GM18508 (cell line): ENCODE measurements at regions not wholly inside any gene's neighbourhood (a gene's known extent, or its start where the extent isn't known, plus 50 kb on each side); places are given as distances from the start of the nearest gene placed in this dataset.
"Not testable (repeated sequence)": the region's sequence is repeated elsewhere in the genome, so short reads cannot be mapped to it uniquely, and the experiment has no call there.

ENCODE experiments used
- ATAC-seq: cut with Tn5 transposase; IDR thresholded peaks from one replicate; pipeline ENCODE4 v1.9.1; 2021; ENCODE audit warnings: moderate number of reproducible peaks; ENCODE audit not compliant: insufficient read depth, unreplicated experiment

DNA sequence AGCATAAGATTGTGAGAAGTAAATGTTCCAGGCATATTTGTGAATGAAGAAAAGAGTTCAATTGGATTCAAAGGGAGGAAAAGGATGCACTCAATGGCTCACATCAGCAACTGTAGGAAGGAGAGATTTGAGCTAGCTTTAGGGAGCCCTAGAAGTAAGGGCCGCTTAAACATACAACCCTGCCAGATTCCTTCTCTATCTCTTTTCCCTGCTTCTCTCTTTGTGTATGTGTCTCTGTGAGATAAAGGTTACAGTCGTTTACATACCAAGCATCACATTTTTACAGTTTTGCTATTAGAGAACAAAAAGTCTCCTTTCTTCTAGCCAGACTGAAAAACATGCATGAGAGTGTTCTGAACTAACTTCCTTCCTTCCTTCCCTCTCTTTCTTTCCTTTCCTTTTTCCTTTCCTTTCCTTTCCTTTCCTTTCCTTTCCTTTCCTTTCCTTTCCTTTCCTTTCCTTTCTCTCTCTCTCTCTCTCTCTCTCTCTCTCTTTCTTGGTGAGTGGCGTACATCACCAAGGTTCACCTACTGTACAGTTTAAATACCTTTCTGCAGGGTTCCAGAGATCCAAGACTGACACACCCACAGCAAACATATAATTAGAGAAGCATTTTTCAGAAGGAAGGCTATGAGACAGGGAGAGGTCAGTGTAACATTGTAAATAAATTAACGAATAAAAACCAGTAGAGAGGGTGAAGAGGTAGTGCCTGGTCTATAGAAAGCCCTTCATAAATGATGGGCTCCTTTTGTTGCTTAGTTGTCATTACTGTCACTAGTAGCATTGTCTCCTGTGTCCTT lies 240.4 kb downstream of the ARL4A start:
- ATAC-seq: no peak

GRCh38 chr7:12929476-12930140 lies 242.2 kb downstream of the ARL4A start:
- peak; percentile 51 for ATAC-seq

DNA sequence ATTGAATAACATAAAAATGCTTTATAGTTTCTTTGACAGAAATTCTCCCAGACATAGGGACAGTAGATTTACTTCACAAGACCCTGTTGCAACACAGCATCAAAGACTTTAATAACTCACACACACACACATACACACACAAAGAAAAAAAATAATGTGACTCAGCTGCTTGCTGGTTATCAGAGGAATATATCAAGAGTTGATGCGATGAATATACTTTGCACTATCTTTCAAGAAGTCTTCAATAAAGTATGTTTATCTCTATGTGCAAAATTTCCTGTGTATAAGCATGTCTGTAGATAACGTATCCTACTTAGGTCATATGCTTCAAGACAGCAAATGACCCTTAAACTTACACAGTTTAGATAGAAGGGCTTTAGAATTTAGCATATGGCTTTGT lies 243.1 kb downstream of the ARL4A start:
- no peak for ATAC-seq

GRCh38 chr7:12931465-12931864 lies 244.0 kb downstream of the ARL4A start:
- not testable (repeated sequence) for ATAC-seq

- ATAC-seq: no peak
Measured at GRCh38 chr7:12939694-12940093, 252.3 kb downstream of the ARL4A start.

DNA sequence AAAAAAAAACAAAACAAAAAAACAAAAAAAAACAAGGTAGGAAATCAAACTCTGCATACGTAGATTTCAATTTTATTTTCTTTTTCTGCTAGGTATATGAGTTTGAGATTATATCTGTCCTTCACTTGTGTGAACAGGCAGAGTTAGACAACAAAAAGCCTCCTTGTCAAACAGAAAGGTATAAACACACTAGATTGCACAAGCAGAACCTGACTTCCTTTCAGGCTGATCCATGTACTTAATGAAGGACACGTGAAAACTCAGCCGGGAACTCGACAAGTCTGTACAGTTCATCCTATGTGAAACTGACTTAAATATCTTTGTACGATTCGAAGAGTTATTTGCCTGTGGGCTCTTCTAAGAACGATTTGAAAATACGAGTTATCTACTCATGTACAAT lies 254.1 kb downstream of the ARL4A start:
- ATAC-seq: no peak

DNA sequence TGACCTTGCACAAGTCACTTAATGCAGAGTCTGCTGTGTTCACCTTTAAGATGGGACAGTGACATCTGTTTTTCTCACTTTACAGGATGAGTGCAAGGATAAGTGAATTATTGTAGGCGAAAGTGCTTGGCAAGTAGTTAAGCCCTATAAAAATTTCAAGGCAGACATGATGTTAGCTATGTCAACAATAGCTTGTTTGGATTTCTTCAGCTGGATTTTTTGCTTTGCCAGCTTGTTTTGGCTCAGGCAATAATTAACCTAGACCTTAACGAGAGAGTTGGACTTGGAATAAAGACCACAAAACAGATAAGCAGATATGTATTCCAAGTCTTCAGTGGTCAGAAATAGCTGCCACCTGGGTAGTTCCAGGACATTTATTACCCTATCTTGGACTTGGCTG lies 255.2 kb downstream of the ARL4A start:
- ATAC-seq: no peak

DNA sequence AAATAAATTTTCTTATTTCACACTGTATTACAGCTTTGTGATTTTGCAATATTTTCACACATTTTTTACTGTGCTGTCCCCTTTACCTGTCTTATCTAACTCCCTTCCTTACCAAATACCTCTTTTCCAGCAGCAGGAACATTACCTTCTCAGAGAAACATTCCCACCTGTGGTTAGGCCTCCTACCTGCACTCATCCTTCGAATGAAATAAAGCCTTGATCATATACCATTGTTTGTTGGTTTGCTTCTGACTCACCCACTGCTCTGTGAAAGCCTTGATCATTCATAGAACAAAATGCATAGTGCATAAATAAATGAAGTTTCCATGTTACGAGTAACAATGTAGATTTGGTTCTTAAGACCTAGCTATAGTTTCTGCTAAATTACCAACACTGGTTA lies 256.3 kb downstream of the ARL4A start:
- no peak for ATAC-seq

GRCh38 chr7:12945901-12946300 lies 258.5 kb downstream of the ARL4A start:
- no peak for ATAC-seq

DNA sequence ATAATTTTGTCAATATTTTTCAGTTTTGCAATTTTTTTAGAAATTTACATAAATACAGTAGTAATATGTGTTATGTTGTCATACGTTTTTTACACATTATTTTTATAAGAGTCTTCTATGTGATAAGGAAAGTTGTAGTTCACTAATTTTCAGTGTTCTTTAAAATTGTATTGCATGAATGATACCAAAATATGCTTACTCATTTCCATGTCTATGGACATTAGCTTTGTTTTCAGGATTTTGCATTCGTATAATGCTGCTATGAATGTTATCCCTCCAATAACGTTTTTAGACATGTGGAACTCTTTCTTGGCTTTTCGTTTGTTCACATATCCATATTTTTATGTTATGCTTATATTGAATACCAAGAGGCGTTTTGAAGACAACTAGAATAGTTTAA lies 260.0 kb downstream of the ARL4A start:
- no peak for ATAC-seq

GRCh38 chr7:12949060-12949931 lies 261.9 kb downstream of the ARL4A start:
- ATAC-seq: no peak

DNA sequence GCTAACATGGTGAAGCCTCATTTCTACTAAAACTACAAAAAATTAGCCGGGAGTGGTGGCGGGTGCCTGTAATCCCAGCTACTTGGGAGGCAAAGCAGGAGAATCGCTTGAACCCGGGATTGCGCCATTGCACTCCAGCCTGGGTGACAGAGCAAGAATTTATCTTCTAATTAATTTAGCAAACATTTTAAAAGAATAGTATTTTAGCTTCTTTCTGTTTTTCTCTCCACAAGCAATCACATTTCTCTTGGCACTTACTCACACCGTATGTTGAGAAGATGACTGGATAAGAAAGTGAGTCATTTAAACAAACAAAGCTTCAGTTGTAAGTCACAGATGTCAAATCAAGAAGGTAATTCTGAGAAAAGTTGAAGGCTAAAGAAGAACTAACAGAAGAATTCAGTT lies 264.0 kb downstream of the ARL4A start:
- no peak for ATAC-seq

DNA sequence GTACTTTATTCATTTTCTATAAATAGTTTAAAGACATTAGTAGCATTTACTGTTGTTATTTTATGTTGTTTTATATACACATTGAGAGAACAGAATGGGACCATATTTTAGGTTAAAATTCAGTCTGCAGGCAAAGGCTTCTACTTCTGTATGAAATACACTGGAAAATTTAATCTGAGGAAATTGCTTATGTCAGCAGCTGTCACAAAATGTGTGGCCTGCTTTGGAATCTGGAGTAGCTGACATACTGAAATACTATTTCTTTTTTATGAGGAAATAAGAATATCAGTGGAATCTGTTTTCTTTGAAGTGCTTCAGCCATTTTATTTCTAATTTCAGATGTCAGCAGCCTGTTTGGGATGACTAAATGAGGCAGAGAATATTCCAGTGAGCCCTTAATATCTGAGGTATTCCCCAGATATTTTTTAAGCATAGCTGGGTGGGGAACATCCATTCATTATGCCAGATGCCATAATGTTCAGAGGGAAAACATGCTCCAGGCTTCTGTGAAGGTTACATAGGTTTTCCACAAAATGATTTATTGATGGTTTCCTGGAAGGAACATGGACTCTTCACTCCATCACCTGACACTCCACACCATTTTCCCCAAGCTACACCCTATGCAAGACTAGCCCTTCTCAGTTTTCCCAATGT lies 267.1 kb downstream of the ARL4A start:
- no peak for ATAC-seq

DNA sequence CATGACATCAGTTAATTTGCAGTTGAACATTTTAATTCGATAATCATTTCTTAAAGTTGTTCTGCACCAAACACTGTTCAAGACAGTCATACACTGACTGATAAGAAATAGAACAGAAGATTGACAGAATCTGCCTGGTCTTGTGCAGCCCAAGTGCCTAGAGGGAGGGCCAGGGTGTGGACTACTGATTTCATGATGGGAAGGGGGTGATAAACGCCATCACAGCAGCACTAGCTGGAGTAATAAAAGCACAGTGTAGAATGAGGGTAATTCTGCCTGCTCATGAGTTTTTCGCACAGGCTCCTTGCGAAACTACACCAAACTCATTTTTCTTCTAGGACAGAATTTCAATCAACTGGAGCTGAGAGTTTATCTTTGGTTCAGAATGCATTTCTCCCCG lies 270.1 kb downstream of the ARL4A start:
- no peak for ATAC-seq

DNA sequence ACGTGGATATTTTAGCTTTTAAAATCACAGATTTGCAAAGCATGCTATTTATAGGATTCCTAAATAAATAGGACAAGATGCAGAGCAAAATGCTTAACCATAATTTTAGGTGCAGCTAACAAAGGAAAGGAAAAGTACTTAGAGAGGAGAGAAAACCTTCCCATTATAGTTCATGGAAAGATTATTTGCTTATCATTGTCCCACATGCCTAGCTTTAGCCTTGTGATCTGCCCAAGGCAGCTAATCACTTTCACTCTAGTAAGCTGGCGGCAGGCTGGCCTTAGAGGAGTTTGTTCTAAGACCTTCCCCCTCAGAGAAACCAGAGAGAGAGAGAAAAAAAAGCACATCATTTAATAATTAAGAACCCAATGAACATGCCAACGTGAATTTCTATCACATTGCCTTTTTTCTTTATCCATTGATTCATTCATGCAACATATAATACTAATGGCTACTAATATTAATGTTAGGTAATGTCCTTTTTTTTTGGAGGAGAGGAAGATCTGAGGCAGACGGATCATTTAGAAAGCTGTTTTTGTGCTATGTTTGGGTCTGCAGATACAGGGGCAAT lies 274.6 kb downstream of the ARL4A start:
- no peak for ATAC-seq

- no peak for ATAC-seq
Measured at GRCh38 chr7:12963435-12963834, 276.0 kb downstream of the ARL4A start.

DNA sequence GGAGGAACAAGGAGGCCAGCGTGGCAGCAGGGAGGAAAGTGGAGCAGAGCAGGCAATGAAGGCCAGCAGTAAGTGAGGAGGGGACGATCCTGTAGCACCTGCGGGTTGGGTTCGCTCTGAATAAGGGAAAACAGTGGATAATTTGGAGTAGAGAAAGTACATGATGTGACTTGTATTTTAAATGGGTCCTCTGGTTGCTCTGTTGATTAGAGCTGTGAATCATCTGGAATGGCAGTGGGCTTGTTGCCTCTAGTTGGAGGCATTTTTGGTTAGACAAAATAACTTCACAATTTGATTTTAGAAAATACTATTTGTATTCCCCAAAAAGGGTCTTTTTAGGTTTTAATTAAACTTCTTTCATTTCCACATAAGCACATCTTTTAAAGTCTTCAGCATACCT lies 277.4 kb downstream of the ARL4A start:
- ATAC-seq: no peak

GRCh38 chr7:12965767-12966166 lies 278.3 kb downstream of the ARL4A start:
- ATAC-seq: no peak

GRCh38 chr7:12967322-12967721 lies 279.9 kb downstream of the ARL4A start:
- ATAC-seq: no peak

DNA sequence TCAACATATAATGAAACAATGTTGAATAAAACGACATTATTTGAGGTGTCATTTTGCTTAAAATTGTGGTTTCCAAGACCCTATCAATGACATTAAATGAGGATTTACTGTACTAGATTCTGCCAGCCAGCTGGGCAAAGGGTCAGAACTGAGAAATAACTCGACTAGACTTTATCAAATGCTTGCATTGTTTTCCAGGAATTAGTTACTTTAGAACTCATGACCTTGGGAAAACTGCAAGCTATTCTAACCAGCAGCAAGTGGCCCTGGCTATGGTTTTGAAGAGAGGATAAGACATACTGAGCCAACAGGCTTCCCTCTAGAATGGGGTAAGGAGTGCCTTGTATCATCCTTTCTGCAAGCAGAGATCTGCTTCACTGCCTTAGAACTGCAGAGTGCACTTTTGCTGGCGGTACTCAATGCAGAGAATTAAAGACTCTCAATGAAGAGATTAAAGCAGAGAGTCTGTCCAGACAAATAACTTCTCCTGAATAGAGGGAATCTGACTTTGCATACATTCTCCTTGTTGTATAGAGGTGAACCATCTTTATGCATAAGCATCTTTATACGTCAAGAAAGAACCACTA lies 281.5 kb downstream of the ARL4A start:
- no peak for ATAC-seq
